OCI-LY1 (cell line): ENCODE measurements at regions not wholly inside any gene's neighbourhood (a gene's known extent, or its start where the extent isn't known, plus 50 kb on each side); places are given as distances from the start of the nearest gene placed in this dataset.

Experiments used
- EZH2 ChIP-seq: fragments of 200-600 bp; sonication (generic), shearing (Covaris generic); IDR thresholded peaks from 2 replicates; pipeline ENCODE4 v1.8.0; 2017; ENCODE audit warnings: borderline replicate concordance, mixed run types, mild to moderate bottlenecking, antibody characterized with exemption, low read length, moderate library complexity, mixed read lengths
- TF ChIP-seq, protein P1 (sequence below): fragments of 200-600 bp; sonication (generic), shearing (Covaris generic); IDR thresholded peaks from 2 replicates; pipeline ENCODE4 v1.5.1; 2017; ENCODE audit warnings: mild to moderate bottlenecking, antibody characterized with exemption, low read length, moderate library complexity, mixed read lengths

DNA sequence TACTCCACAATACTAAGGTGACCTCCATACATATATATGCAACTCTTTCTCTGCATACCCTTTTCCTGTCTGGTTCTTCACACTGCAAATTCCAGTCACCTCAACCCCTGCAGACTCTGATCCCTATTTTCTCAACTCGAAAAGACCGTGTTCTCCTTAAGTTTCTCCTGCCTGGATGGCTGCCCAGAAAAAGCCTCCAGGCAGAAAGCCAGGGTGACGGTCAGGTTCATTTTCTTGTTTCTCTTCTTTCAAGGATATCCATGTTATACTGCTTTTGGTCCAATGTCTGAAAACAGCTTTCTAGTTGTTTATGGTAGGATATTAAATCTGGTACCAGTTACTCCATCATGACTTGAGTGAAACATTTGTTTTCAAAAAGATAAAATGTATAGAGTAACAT lies 267.8 kb upstream of the MYO3A start:
- TF ChIP-seq, protein P1, sequence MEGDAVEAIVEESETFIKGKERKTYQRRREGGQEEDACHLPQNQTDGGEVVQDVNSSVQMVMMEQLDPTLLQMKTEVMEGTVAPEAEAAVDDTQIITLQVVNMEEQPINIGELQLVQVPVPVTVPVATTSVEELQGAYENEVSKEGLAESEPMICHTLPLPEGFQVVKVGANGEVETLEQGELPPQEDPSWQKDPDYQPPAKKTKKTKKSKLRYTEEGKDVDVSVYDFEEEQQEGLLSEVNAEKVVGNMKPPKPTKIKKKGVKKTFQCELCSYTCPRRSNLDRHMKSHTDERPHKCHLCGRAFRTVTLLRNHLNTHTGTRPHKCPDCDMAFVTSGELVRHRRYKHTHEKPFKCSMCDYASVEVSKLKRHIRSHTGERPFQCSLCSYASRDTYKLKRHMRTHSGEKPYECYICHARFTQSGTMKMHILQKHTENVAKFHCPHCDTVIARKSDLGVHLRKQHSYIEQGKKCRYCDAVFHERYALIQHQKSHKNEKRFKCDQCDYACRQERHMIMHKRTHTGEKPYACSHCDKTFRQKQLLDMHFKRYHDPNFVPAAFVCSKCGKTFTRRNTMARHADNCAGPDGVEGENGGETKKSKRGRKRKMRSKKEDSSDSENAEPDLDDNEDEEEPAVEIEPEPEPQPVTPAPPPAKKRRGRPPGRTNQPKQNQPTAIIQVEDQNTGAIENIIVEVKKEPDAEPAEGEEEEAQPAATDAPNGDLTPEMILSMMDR: no peak
- TF ChIP-seq EZH2: no peak
